ENCODE measurements at regions not wholly inside any gene's neighbourhood (a gene's known extent, or its start where the extent isn't known, plus 50 kb on each side); places are given as distances from the start of the nearest gene placed in this dataset.

DNA sequence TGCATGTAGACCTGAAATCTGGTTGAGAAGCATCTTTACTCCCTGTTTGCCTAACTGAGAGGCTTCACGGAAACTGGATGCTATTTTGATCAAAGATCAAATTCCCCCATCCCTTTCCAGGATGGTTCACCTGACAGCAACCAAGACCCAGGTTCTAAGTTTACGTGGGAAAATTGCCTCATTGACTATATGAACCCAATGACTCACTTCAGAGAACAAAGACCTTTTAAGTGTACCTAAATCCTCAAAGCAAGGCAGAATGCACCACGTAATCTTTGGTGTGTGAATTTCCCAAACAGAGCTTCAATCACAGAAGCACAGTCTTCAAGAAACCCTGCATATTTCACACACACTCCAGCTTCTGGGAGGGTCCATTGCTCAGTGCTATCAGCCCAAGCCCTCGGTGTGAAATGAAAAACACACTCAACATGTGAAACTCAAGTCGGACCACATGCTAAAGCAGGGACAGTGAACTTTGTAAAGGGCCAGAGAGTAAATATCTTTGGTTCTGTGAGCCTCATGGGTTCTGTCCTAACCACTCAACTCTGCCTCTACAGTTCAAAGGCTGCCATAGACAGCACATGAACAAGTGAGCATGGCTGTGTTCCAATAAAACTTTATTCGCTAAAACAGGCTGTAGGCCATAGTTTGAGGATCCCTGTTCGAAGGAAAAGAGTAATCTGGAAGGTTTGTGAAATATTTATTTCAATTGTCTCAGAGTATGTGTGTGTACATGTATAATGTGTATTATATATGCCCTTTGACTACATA is 275.6 kb upstream of the FOXK1 start:
- no peak for FAIRE-seq
- no peak for DNase-seq (ENCODE audit: insufficient read length, low spot score)
- TF ChIP-seq, protein P1, sequence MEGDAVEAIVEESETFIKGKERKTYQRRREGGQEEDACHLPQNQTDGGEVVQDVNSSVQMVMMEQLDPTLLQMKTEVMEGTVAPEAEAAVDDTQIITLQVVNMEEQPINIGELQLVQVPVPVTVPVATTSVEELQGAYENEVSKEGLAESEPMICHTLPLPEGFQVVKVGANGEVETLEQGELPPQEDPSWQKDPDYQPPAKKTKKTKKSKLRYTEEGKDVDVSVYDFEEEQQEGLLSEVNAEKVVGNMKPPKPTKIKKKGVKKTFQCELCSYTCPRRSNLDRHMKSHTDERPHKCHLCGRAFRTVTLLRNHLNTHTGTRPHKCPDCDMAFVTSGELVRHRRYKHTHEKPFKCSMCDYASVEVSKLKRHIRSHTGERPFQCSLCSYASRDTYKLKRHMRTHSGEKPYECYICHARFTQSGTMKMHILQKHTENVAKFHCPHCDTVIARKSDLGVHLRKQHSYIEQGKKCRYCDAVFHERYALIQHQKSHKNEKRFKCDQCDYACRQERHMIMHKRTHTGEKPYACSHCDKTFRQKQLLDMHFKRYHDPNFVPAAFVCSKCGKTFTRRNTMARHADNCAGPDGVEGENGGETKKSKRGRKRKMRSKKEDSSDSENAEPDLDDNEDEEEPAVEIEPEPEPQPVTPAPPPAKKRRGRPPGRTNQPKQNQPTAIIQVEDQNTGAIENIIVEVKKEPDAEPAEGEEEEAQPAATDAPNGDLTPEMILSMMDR (IDR thresholded peaks at IDR 0.05; ENCODE audit: insufficient read depth, missing control alignments), result no peak

GRCh38 chr7:4409946-4410345 is 272.1 kb upstream of the FOXK1 start:
- TF ChIP-seq, protein P1 (IDR thresholded peaks at IDR 0.05; ENCODE audit: insufficient read depth, missing control alignments), result no peak
- FAIRE-seq (no peak), DNase-seq (ENCODE audit: insufficient read length, low spot score) (no peak)

- DNase-seq (ENCODE audit: insufficient read length, low spot score), result no peak
- FAIRE-seq, result no peak
Measured at GRCh38 chr7:4416396-4417056, 265.6 kb upstream of the FOXK1 start.

DNA sequence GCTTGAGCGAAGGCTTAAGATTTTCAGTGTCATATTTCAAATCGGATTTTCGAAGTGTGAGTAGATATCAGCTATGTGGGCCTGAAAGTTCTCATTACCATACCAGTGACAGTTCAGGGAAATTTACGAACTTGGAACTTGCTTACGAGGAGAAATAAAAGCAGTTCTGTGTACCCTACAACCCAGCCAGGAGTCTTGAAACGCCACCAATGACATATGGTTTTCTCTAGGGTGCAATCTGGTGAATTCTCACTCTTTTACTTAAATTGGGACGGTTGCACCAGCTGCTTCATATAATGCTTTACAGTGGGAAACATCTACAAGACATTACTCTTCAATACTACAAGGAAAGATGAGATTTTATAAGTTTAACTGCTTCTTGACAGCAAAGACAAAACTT is 253.6 kb upstream of the FOXK1 start:
- no peak for DNase-seq (ENCODE audit: insufficient read length, low spot score)
- TF ChIP-seq, protein P1 (IDR thresholded peaks at IDR 0.05; ENCODE audit: insufficient read depth, missing control alignments), result no peak
- FAIRE-seq, result no peak

More at GRCh38 chr7:4416396-4417056, 265.6 kb upstream of the FOXK1 start:
- TF ChIP-seq, protein P1 (IDR thresholded peaks at IDR 0.05; ENCODE audit: insufficient read depth, missing control alignments), result no peak

- FAIRE-seq (no peak), DNase-seq (ENCODE audit: insufficient read length, low spot score) (no peak)
- TF ChIP-seq, protein P1 (IDR thresholded peaks at IDR 0.05; ENCODE audit: insufficient read depth, missing control alignments), result no peak
Measured at GRCh38 chr7:4430227-4430626, 251.9 kb upstream of the FOXK1 start.

DNA sequence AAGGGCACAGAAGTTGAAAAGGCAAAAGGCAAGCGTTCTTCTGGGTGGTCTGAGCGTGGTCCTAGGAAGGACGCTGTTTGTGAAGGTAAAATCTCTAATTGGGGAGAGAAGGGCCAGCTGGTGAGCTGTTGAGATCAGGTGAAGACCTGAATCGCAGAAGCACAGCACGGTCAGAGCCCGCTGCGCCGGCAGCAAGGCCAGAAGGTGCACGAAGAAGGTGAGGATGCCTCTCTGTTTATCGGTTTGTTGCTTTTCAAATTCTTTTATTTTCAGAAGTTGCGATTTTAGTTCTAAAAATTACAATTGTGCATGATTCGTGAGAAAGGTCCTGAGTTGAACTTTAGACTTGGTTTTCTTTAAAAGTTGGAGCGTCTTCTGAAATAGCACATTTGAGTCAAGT is 247.8 kb upstream of the FOXK1 start:
- FAIRE-seq, result no peak
- TF ChIP-seq, protein P1 (IDR thresholded peaks at IDR 0.05; ENCODE audit: insufficient read depth, missing control alignments), result no peak

DNA sequence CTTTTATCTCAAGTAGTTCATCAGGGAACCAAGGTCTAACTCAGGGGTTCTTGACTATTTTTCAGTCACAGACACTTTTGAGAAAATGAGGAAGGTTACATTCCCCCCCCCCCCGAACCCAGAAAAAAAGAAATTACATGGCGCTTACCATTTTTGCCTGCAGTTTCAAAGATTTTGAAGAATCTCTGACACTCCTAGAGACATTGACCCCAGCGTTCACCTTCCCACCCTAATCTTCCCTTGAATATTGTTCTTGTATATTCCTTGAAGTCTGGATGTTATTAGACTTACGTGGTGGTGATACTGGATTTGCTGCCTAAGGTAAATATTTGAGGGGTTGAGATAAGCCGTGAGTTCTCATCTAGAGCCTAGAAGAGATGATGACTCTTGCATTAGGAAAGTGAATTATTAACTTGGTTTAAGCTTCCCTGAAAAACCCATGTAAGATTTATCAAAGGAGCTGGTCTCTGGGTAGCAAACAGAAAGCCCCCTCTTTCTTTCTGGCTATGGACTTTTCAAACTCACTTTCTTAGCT is 245.7 kb upstream of the FOXK1 start:
- TF ChIP-seq, protein P1 (IDR thresholded peaks at IDR 0.05; ENCODE audit: insufficient read depth, missing control alignments), result no peak
- DNase-seq (ENCODE audit: insufficient read length, low spot score), result no peak
- no peak for FAIRE-seq

More for the DNA sequence above, 247.8 kb upstream of the FOXK1 start:
- no peak for DNase-seq (ENCODE audit: insufficient read length, low spot score)

Measured in D721Med (cell line).